ENCODE measurements at regions not wholly inside any gene's neighbourhood (a gene's known extent, or its start where the extent isn't known, plus 50 kb on each side); places are given as distances from the start of the nearest gene placed in this dataset.
"Not testable (repeated sequence)": the region's sequence is repeated elsewhere in the genome, so short reads cannot be mapped to it uniquely, and the experiment has no call there.

- no peaks in the 10 kb centered on the region for H3K36me3 ChIP-seq (ENCODE audit: control insufficient read depth in 1 of 2, insufficient read depth in 2 of 2, low read length in 2 of 2)
- no peak overlapping the region for H3K27ac ChIP-seq (ENCODE audit: low read depth, low read length)
- no peak overlapping the region for H4K12ac ChIP-seq (ENCODE audit: low read depth, low read length)
- no peak overlapping the region for H3K4ac ChIP-seq (ENCODE audit: low read depth, low read length)
- no peak overlapping the region for H3K4me2 ChIP-seq (ENCODE audit: low read length)
- H3K9ac ChIP-seq (ENCODE audit: low read length) = no peak overlapping the region
- no peak overlapping the region for H3K23ac ChIP-seq (ENCODE audit: low read length)
- H3K79me2 ChIP-seq (ENCODE audit: control insufficient read depth, insufficient read depth, low read length, poor library complexity) = no peaks in the 10 kb centered on the region
- no peak overlapping the region for H4K8ac ChIP-seq (ENCODE audit: low read depth, low read length)
- DNase-seq = no peak
- H3K9me3 ChIP-seq (ENCODE audit: insufficient read depth, low read depth, low read length) = no peaks in the 10 kb centered on the region
- H2AFZ ChIP-seq (ENCODE audit: insufficient read depth, low read length, poor library complexity) = no peak overlapping the region
- H3K79me1 ChIP-seq (ENCODE audit: low read length) = no peaks in the 10 kb centered on the region
- no peak overlapping the region for H2BK120ac ChIP-seq (ENCODE audit: insufficient read depth, low read length, poor library complexity)
- H2BK12ac ChIP-seq (ENCODE audit: low read length) = no peak overlapping the region
- no peak overlapping the region for H2BK5ac ChIP-seq (ENCODE audit: low read depth, low read length, poor library complexity)
- no peak overlapping the region for H3K14ac ChIP-seq (ENCODE audit: low read length)
- no peaks in the 10 kb centered on the region for H3K27me3 ChIP-seq (ENCODE audit: insufficient read depth, low read length)
- no peak overlapping the region for H2AK5ac ChIP-seq (ENCODE audit: low read length)
- H4K91ac ChIP-seq (ENCODE audit: low read depth, low read length) = no peak overlapping the region
- no peak overlapping the region for H3K18ac ChIP-seq (ENCODE audit: low read length)
- H3K4me1 ChIP-seq (ENCODE audit: control insufficient read depth in 1 of 2, insufficient read depth in 2 of 2, low read length in 2 of 2) = no peaks in the 10 kb centered on the region
- H3K4me3 ChIP-seq (ENCODE audit: low read depth, low read length) = no peak overlapping the region
- WGBS (ENCODE audit: extremely low coverage, insufficient coverage, insufficient read length) = no CpG with 5 or more reads among the region's 4 CpGs
Measured at GRCh38 chr16:22648941-22649340, 138.2 kb downstream of the NPIPB5 start.

- H3K79me1 ChIP-seq (ENCODE audit: low read length); H2AFZ ChIP-seq (ENCODE audit: insufficient read depth, low read length, poor library complexity): not testable (repeated sequence)
Measured at GRCh38 chr16:22651111-22651817, 140.6 kb downstream of the NPIPB5 start.

GRCh38 chr16:22652463-22652845, 141.8 kb downstream of the NPIPB5 start:
- Histone ChIP-seq H3K23ac (ENCODE audit: low read length) (no peak overlapping the region), H3K27me3 (ENCODE audit: insufficient read depth, low read length) (no peaks in the 10 kb centered on the region), H3K4ac (ENCODE audit: low read depth, low read length) (no peak overlapping the region), H3K4me3 (ENCODE audit: low read depth, low read length) (no peak overlapping the region), H3K4me1 (ENCODE audit: control insufficient read depth in 1 of 2, insufficient read depth in 2 of 2, low read length in 2 of 2) (no peaks in the 10 kb centered on the region), H4K8ac (ENCODE audit: low read depth, low read length) (no peak overlapping the region), H2BK5ac (ENCODE audit: low read depth, low read length, poor library complexity) (no peak overlapping the region), H3K9ac (ENCODE audit: low read length) (no peak overlapping the region), H2AFZ (ENCODE audit: insufficient read depth, low read length, poor library complexity) (no peak overlapping the region), H3K18ac (ENCODE audit: low read length) (no peak overlapping the region), H2AK5ac (ENCODE audit: low read length) (no peak overlapping the region), H4K91ac (ENCODE audit: low read depth, low read length) (no peak overlapping the region), H3K79me1 (ENCODE audit: low read length) (no peaks in the 10 kb centered on the region), H3K4me2 (ENCODE audit: low read length) (no peak overlapping the region), H3K9me3 (ENCODE audit: insufficient read depth, low read depth, low read length) (no peaks in the 10 kb centered on the region), H3K36me3 (ENCODE audit: control insufficient read depth in 1 of 2, insufficient read depth in 2 of 2, low read length in 2 of 2) (no peaks in the 10 kb centered on the region), H2BK120ac (ENCODE audit: insufficient read depth, low read length, poor library complexity) (no peak overlapping the region), H3K79me2 (ENCODE audit: control insufficient read depth, insufficient read depth, low read length, poor library complexity) (no peaks in the 10 kb centered on the region), H2BK12ac (ENCODE audit: low read length) (no peak overlapping the region), H4K12ac (ENCODE audit: low read depth, low read length) (no peak overlapping the region), H3K27ac (ENCODE audit: low read depth, low read length) (no peak overlapping the region), H3K14ac (ENCODE audit: low read length) (no peak overlapping the region)
- no CpG with 5 or more reads among the region's 2 CpGs for WGBS (ENCODE audit: extremely low coverage, insufficient coverage, insufficient read length)
- no peak for DNase-seq

More at GRCh38 chr16:22651111-22651817, 140.6 kb downstream of the NPIPB5 start:
- no CpG with 5 or more reads among the region's 6 CpGs for WGBS (ENCODE audit: extremely low coverage, insufficient coverage, insufficient read length)
- H3K27me3 ChIP-seq (ENCODE audit: insufficient read depth, low read length); H4K12ac ChIP-seq (ENCODE audit: low read depth, low read length); H3K4me3 ChIP-seq (ENCODE audit: low read depth, low read length); H3K27ac ChIP-seq (ENCODE audit: low read depth, low read length); H2BK5ac ChIP-seq (ENCODE audit: low read depth, low read length, poor library complexity); H3K9me3 ChIP-seq (ENCODE audit: insufficient read depth, low read depth, low read length); H2BK12ac ChIP-seq (ENCODE audit: low read length); H3K18ac ChIP-seq (ENCODE audit: low read length); H3K14ac ChIP-seq (ENCODE audit: low read length); H3K4ac ChIP-seq (ENCODE audit: low read depth, low read length); DNase-seq; H3K36me3 ChIP-seq (ENCODE audit: control insufficient read depth in 1 of 2, insufficient read depth in 2 of 2, low read length in 2 of 2); H3K79me2 ChIP-seq (ENCODE audit: control insufficient read depth, insufficient read depth, low read length, poor library complexity); H3K9ac ChIP-seq (ENCODE audit: low read length); H4K91ac ChIP-seq (ENCODE audit: low read depth, low read length); H2BK120ac ChIP-seq (ENCODE audit: insufficient read depth, low read length, poor library complexity); H3K4me1 ChIP-seq (ENCODE audit: control insufficient read depth in 1 of 2, insufficient read depth in 2 of 2, low read length in 2 of 2); H3K4me2 ChIP-seq (ENCODE audit: low read length); H4K8ac ChIP-seq (ENCODE audit: low read depth, low read length); H2AK5ac ChIP-seq (ENCODE audit: low read length); H3K23ac ChIP-seq (ENCODE audit: low read length): not testable (repeated sequence)

GRCh38 chr16:22653876-22654275, 143.2 kb downstream of the NPIPB5 start:
- Histone ChIP-seq H3K4me2 (ENCODE audit: low read length) (no peak overlapping the region), H2BK5ac (ENCODE audit: low read depth, low read length, poor library complexity) (no peak overlapping the region), H3K23ac (ENCODE audit: low read length) (no peak overlapping the region), H3K27ac (ENCODE audit: low read depth, low read length) (no peak overlapping the region), H2AK5ac (ENCODE audit: low read length) (no peak overlapping the region), H4K8ac (ENCODE audit: low read depth, low read length) (no peak overlapping the region), H2BK12ac (ENCODE audit: low read length) (no peak overlapping the region), H3K79me2 (ENCODE audit: control insufficient read depth, insufficient read depth, low read length, poor library complexity) (no peaks in the 10 kb centered on the region), H3K79me1 (ENCODE audit: low read length) (no peaks in the 10 kb centered on the region), H3K27me3 (ENCODE audit: insufficient read depth, low read length) (no peaks in the 10 kb centered on the region), H3K9ac (ENCODE audit: low read length) (no peak overlapping the region), H3K4me1 (ENCODE audit: control insufficient read depth in 1 of 2, insufficient read depth in 2 of 2, low read length in 2 of 2) (no peaks in the 10 kb centered on the region), H4K12ac (ENCODE audit: low read depth, low read length) (no peak overlapping the region), H2BK120ac (ENCODE audit: insufficient read depth, low read length, poor library complexity) (no peak overlapping the region), H3K4ac (ENCODE audit: low read depth, low read length) (no peak overlapping the region), H3K9me3 (ENCODE audit: insufficient read depth, low read depth, low read length) (no peaks in the 10 kb centered on the region), H3K4me3 (ENCODE audit: low read depth, low read length) (no peak overlapping the region), H3K18ac (ENCODE audit: low read length) (no peak overlapping the region), H4K91ac (ENCODE audit: low read depth, low read length) (no peak overlapping the region), H3K36me3 (ENCODE audit: control insufficient read depth in 1 of 2, insufficient read depth in 2 of 2, low read length in 2 of 2) (no peaks in the 10 kb centered on the region), H2AFZ (ENCODE audit: insufficient read depth, low read length, poor library complexity) (no peak overlapping the region), H3K14ac (ENCODE audit: low read length) (no peak overlapping the region)
- DNase-seq = peak; percentile 21 to 38
- WGBS (ENCODE audit: extremely low coverage, insufficient coverage, insufficient read length) = no CpG with 5 or more reads among the region's 6 CpGs
